ENCODE measurements at regions not wholly inside any gene's neighbourhood (a gene's known extent, or its start where the extent isn't known, plus 50 kb on each side); places are given as distances from the start of the nearest gene placed in this dataset.
A peak's percentile ranks its signal among the peaks of the same experiment; 100 is the strongest.
"Not testable (repeated sequence)": the region's sequence is repeated elsewhere in the genome, so short reads cannot be mapped to it uniquely, and the experiment has no call there.

GRCh38 chr17:30720013-30720471, 104.5 kb downstream of the CRLF3 start:
- Histone ChIP-seq H3K4me3 (no peak overlapping the region), H3K27me3 (no peaks in the 10 kb centered on the region), H3K4me1 (no peaks in the 10 kb centered on the region), H3K27ac (no peak overlapping the region), H3K36me3 (no peaks in the 10 kb centered on the region), H3K9me3 (no peaks in the 10 kb centered on the region)
- TF ChIP-seq CTCF (IDR thresholded peaks at IDR 0.05) = no peak
- ATAC-seq (no peak), DNase-seq (peak; percentile 48)
- intact Hi-C loops (cut with DNase I) = no loop called here

DNA sequence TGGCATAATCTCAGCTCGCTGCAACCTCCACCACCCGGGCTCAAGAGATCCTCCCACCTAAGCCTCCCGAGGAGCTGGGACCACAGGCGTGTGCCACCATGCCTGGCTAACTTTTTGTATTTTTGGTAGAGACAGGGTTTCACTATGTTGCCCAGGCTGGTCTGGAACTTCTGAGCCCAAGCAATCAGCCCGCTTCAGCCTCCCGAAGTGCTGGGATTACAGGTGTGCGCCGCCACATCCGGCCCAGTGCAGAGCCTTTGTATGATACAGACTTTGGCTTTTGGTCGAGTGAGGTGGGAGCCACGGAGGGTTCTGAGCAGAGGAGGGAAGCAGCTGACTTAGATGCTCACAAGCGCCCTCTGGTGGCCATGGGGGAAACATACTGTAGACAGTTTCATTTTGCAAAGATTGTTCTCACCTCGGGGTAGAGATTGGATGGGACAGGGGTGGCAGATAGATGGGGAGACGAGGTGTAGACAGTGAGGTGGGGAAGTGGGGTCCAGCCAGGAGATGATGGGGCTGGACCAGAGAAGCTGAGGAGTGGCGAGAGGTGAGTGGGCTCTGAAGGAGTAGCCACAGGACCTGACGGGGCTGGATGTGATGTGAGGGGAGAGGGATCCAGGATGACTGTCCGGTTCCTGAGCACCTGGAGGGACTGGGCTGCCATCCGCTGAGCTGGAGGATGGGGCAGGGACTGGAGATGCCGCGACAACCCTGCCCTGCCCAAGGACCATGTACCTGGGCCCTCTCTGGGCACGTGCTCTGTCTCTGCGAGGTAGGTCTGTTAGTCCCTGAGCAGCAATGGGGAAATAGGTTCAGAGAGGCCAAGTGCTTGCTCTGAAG, 105.1 kb downstream of the CRLF3 start:
- H3K36me3 ChIP-seq; H3K27me3 ChIP-seq; H3K4me3 ChIP-seq; intact Hi-C loops (cut with DNase I); H3K9me3 ChIP-seq; H3K4me1 ChIP-seq; H3K27ac ChIP-seq: not testable (repeated sequence)
- DNase-seq = peak; percentile 78
- TF ChIP-seq CTCF (IDR thresholded peaks at IDR 0.05) = peak; percentile 69
- ATAC-seq = peak; percentile 73

- DNase-seq = peak; percentile 46
- ATAC-seq; H3K27me3 ChIP-seq; H3K4me3 ChIP-seq; H3K9me3 ChIP-seq; H3K27ac ChIP-seq; intact Hi-C loops (cut with DNase I); H3K4me1 ChIP-seq; H3K36me3 ChIP-seq: not testable (repeated sequence)
These were observed 105.8 kb downstream of the CRLF3 start for GRCh38 chr17:30718691-30719090.

GRCh38 chr17:30718099-30718447, 106.4 kb downstream of the CRLF3 start:
- H3K36me3 ChIP-seq; H3K27ac ChIP-seq; DNase-seq; intact Hi-C loops (cut with DNase I); H3K4me1 ChIP-seq; ATAC-seq; H3K4me3 ChIP-seq; H3K27me3 ChIP-seq; H3K9me3 ChIP-seq: not testable (repeated sequence)

DNA sequence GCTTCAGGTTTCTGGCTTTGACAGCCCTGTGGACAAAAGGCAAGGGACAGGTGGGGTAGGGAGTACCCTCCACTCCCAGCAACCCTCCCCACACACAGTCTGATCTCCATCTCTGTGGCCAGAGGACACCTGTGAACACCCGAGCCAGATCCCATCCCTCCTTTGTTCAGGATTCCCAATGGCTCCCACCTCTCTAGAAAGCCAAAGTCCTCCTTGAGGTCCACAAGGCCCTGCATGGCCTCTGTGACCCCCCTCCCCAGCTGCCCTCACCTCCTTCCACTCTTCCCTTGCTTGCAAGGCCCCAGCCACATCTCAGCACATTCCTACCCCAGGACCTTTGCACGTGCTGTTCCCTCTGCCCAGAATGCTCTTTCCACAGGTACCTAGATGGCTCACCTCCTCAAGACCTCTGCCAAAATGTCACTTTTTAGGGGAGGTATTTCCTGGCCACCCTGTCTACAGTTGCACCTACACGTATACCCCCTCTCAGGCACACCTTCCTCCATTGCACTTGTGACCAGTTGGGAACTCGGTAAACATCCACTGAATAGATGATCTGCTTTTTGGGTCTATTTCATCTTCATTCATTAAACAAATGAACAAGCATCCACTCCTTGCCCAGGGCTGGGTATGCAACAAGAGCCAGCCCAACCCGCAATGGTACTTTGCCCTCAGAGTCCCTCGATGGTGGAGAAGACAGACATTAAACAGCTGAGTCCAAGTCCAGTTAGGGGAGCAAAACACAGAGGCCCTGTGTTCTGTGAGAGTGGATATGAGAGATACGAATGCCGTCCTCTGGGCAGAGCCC, 107.0 kb downstream of the CRLF3 start:
- H3K27ac ChIP-seq = no peak overlapping the region
- H3K36me3 ChIP-seq = no peaks in the 10 kb centered on the region
- no peaks in the 10 kb centered on the region for H3K27me3 ChIP-seq
- no peak overlapping the region for H3K4me3 ChIP-seq
- peak; percentile 26 for DNase-seq
- H3K9me3 ChIP-seq = no peaks in the 10 kb centered on the region
- no peak for ATAC-seq
- no peaks in the 10 kb centered on the region for H3K4me1 ChIP-seq
- no peak for TF ChIP-seq CTCF (IDR thresholded peaks at IDR 0.05)
- intact Hi-C loops (cut with DNase I) = no loop called here

GRCh38 chr17:30716461-30717290, 107.8 kb downstream of the CRLF3 start:
- H3K27me3 ChIP-seq = no peaks in the 10 kb centered on the region
- H3K4me1 ChIP-seq = no peaks in the 10 kb centered on the region
- no peaks in the 10 kb centered on the region for H3K9me3 ChIP-seq
- H3K36me3 ChIP-seq = no peaks in the 10 kb centered on the region
- no peak overlapping the region for H3K4me3 ChIP-seq
- no peak for TF ChIP-seq CTCF (IDR thresholded peaks at IDR 0.05)
- DNase-seq (peak; percentile 60), ATAC-seq (no peak)
- intact Hi-C loops (cut with DNase I) = no loop called here
- H3K27ac ChIP-seq = no peak overlapping the region

Measured in upper lobe of right lung (tissue), 1 donor.